ENCODE measurements at regions not wholly inside any gene's neighbourhood (a gene's known extent, or its start where the extent isn't known, plus 50 kb on each side); places are given as distances from the start of the nearest gene placed in this dataset.

DNA sequence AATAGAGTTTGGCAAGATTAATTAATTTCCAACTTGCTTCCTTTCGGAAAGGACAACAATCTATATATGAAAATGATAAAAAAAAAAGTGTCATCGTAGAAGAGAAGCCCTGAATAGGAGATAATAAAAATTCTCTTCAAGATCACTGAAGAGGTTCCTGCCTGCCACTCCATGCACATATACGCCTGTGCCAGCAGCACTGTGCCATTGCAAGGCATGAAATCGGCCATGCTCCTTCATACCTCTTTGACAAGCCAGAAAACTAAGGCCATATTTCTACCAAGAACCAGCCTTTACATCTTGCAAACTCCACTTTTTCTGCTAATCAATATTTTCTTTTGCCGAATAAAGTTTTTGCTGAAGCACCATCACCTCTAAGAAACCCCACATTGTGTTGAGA is 365.5 kb downstream of the CXXC4 start:
- TF ChIP-seq, protein P1, sequence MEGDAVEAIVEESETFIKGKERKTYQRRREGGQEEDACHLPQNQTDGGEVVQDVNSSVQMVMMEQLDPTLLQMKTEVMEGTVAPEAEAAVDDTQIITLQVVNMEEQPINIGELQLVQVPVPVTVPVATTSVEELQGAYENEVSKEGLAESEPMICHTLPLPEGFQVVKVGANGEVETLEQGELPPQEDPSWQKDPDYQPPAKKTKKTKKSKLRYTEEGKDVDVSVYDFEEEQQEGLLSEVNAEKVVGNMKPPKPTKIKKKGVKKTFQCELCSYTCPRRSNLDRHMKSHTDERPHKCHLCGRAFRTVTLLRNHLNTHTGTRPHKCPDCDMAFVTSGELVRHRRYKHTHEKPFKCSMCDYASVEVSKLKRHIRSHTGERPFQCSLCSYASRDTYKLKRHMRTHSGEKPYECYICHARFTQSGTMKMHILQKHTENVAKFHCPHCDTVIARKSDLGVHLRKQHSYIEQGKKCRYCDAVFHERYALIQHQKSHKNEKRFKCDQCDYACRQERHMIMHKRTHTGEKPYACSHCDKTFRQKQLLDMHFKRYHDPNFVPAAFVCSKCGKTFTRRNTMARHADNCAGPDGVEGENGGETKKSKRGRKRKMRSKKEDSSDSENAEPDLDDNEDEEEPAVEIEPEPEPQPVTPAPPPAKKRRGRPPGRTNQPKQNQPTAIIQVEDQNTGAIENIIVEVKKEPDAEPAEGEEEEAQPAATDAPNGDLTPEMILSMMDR (IDR thresholded peaks at IDR 0.05; ENCODE audit: low read depth, low read length, missing control alignments): no peak
- no peak for DNase-seq (ENCODE audit: low read depth)
- no peak overlapping the region for H3K4me3 ChIP-seq (ENCODE audit: low read depth, low read length)
- in situ Hi-C loops (cut with HindIII; ENCODE audit: low sequenced_read_pairs): no loop called here

DNA sequence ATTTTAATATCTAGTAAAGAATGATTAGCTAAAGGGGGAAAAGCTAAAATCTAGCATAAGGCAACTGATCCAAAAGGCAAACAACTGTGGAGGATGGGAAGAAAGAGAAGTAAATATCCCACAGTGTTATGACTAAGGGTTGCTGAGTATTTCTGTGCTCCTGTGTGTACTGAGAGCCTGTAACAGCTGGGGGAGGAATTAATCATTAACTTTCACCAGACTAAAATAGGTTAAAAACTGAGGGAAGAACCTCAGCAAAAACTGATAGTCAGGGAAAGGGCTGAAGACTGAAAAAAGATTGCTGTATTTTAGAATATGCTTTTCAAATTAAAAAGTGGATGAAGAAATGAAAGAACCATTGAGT is 365.9 kb downstream of the CXXC4 start:
- H3K4me3 ChIP-seq (ENCODE audit: low read depth, low read length): no peak overlapping the region
- TF ChIP-seq, protein P1 (IDR thresholded peaks at IDR 0.05; ENCODE audit: low read depth, low read length, missing control alignments): no peak
- in situ Hi-C loops (cut with HindIII; ENCODE audit: low sequenced_read_pairs): no loop called here
- DNase-seq (ENCODE audit: low read depth): no peak

DNA sequence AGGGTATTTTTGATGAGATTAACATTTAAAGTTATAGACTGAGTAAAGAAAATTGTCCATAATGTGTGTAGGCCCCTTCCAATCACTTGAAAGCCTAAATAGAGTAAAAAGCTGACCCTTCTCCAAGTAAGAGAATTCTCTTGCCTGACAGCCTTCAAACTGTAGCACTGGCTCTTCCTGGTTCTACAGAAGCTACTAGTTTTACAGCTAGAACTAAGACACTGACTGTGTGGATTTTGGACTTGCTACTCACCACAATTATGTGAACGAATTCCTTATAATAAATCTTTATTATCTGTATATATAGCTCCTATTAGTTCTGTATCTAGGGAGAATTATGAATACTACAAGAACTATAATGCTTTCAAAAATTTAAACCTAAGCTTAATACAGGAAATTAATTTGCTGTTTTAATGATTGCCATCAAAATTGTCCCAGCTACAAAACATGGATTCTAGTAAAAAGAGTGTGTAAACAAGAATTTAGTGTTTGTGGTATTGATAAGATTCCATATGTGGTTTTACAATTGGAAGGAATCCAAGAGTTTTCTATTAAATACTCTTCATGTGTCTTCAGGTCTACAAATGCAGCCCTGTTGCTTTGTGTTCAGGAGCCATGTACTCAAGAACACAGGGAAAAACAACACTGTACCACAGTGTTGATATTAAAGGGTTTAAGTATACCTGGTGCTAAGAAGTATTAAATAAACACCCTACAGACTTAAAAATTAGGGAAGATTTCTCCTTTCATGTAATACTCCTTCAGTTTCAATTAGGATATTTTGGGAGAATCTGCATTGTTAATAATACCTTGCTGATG is 366.5 kb downstream of the CXXC4 start:
- peak; percentile 3 for DNase-seq (ENCODE audit: low read depth)
- no peak overlapping the region for H3K4me3 ChIP-seq (ENCODE audit: low read depth, low read length)
- TF ChIP-seq, protein P1 (IDR thresholded peaks at IDR 0.05; ENCODE audit: low read depth, low read length, missing control alignments): no peak
- in situ Hi-C loops (cut with HindIII; ENCODE audit: low sequenced_read_pairs): no loop called here

DNA sequence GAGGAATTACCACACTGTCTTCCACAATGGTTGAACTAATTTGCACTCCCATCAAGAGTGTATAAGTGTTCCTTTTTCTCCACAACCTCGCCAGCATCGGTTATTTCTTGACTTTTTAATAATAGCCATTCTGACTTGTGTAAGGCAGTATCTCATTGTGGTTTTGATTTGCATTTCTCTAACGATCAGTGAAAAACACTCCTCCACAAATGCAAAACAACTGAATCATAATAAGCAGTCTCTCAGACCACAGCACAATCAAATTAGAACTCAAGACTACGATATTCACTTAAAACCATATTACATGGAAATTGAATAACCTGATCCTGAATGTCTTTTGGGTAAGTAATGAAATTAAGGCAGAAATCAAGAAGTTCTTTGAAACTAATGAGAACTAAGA is 371.7 kb downstream of the CXXC4 start:
- in situ Hi-C loops (cut with HindIII; ENCODE audit: low sequenced_read_pairs): no loop called here
- TF ChIP-seq, protein P1 (IDR thresholded peaks at IDR 0.05; ENCODE audit: low read depth, low read length, missing control alignments): no peak
- no peak for DNase-seq (ENCODE audit: low read depth)
- H3K4me3 ChIP-seq (ENCODE audit: low read depth, low read length): no peak overlapping the region

DNA sequence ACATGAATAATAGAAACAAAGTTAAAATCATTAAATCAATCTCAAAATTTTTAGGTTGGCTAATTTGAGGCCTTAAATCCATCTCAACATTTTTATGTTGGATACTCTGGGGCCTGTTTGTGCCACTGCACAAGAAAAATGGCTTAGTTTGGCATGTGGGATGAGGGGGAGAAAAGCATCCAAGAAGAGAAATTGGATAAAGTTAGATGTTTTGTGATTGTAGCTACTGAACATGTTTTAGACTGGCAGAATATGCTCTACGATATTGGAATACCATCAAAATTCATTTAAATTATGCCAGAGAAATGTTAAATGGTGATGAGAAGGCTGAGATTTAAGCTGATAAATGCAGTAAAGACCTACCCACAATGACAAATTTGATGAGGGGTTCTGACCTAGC is 376.9 kb downstream of the CXXC4 start:
- TF ChIP-seq, protein P1 (IDR thresholded peaks at IDR 0.05; ENCODE audit: low read depth, low read length, missing control alignments): no peak
- no peak overlapping the region for H3K4me3 ChIP-seq (ENCODE audit: low read depth, low read length)
- no peak for DNase-seq (ENCODE audit: low read depth)
- in situ Hi-C loops (cut with HindIII; ENCODE audit: low sequenced_read_pairs): no loop called here

DNA sequence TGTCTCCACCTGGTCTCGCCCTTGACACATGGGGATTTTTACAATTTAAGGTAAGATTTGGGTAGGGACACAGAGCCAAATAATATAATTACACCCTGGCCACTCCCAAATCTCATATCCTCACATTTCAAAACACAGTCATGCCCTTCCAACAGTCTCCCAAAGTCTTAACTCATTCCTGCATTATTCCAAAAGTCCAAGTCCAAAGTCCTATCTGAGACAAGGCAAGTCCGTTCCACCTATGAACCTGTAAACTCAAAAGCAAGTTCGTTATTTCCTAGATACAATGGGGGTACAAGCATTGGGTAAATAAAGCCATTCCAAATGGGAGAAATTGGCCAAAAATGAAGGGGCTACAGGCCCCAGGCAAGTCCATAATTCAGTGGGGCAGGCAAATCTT is 380.8 kb downstream of the CXXC4 start:
- in situ Hi-C loops (cut with HindIII; ENCODE audit: low sequenced_read_pairs): no loop called here
- H3K4me3 ChIP-seq (ENCODE audit: low read depth, low read length): no peak overlapping the region
- TF ChIP-seq, protein P1 (IDR thresholded peaks at IDR 0.05; ENCODE audit: low read depth, low read length, missing control alignments): no peak
- DNase-seq (ENCODE audit: low read depth): no peak
